LNCaP clone FGC (cell line): ENCODE measurements at regions not wholly inside any gene's neighbourhood (a gene's known extent, or its start where the extent isn't known, plus 50 kb on each side); places are given as distances from the start of the nearest gene placed in this dataset.
A peak's percentile ranks its signal among the peaks of the same experiment; 100 is the strongest.

Source experiments
- DNase-seq: peaks from one replicate; pipeline ENCODE4 v3.0.0-alpha.2; 2011; ENCODE audit warnings: low read depth
- H3K4me3 ChIP-seq: 2 replicates; pipeline ENCODE4 v1.5.1; 2011; ENCODE audit warnings: mild to moderate bottlenecking, low read depth, low read length, control low read depth
- TF ChIP-seq, protein P1 (sequence below): IDR thresholded peaks from 2 replicates; pipeline ENCODE4 v1.5.1; 2012; ENCODE audit warnings: mild to moderate bottlenecking; ENCODE audit not compliant: control insufficient read depth, insufficient read depth; ENCODE audit errors: extremely low read depth

DNA sequence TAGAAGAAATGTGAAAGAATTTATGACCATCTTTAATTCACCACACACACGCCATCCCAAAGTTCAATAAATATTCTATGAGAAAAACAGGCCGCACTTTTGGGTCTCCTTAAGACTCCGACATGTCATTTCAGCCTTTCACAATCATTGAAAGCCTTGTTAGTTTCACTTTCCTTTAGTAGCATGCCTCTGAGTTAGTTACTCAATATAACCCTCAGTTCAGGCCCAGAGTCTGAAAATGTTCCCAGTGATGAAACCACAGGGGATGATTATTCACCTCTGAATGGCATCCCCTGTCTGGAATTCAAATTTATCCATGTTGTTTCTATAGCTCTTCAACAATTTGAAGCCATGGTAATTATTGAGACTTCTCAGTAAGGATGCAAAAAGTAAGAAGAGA is 278.1 kb upstream of the NRP1 start:
- no peak for DNase-seq
- no peak overlapping the region for H3K4me3 ChIP-seq
- TF ChIP-seq, protein P1, sequence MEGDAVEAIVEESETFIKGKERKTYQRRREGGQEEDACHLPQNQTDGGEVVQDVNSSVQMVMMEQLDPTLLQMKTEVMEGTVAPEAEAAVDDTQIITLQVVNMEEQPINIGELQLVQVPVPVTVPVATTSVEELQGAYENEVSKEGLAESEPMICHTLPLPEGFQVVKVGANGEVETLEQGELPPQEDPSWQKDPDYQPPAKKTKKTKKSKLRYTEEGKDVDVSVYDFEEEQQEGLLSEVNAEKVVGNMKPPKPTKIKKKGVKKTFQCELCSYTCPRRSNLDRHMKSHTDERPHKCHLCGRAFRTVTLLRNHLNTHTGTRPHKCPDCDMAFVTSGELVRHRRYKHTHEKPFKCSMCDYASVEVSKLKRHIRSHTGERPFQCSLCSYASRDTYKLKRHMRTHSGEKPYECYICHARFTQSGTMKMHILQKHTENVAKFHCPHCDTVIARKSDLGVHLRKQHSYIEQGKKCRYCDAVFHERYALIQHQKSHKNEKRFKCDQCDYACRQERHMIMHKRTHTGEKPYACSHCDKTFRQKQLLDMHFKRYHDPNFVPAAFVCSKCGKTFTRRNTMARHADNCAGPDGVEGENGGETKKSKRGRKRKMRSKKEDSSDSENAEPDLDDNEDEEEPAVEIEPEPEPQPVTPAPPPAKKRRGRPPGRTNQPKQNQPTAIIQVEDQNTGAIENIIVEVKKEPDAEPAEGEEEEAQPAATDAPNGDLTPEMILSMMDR = no peak

DNA sequence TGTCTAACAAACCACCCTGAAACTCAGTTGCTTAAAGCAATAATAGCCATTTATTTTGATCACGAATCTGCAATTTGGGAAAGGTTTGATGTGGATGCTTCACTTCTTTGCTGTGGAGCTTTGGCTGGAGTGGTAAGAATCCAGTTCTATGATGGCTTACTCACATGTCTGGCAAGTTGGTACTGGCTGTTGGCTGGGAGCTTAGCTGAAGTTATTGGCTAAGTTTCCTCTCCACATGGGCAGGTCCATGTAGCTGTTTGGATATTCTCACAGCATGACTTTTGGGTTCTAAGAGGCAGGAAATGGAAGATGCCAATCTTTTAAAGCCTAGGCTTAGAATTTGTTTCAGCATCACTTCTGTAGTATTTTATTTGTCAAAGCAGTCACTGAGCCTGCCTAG is 277.6 kb upstream of the NRP1 start:
- H3K4me3 ChIP-seq = no peak overlapping the region
- no peak for DNase-seq
- TF ChIP-seq, protein P1 = no peak

DNA sequence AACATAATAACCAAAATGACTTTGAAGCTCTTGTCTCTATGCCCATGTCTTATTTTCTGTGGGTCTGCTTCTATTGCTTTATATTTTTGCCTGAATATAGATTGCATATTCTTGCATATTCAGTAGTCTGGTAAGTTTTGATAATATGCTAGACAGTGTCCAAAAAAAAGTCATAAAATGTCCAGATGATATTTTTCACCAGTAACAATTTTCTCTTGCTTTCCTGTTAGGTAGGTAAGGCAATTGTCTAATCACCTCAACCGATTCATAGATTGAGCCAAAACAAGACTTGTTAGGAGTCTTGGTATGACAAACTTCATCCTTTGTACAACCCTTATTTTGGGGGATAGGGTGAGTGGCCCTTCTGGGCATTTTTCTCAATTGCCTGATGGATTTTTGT is 277.0 kb upstream of the NRP1 start:
- TF ChIP-seq, protein P1 = no peak

DNA sequence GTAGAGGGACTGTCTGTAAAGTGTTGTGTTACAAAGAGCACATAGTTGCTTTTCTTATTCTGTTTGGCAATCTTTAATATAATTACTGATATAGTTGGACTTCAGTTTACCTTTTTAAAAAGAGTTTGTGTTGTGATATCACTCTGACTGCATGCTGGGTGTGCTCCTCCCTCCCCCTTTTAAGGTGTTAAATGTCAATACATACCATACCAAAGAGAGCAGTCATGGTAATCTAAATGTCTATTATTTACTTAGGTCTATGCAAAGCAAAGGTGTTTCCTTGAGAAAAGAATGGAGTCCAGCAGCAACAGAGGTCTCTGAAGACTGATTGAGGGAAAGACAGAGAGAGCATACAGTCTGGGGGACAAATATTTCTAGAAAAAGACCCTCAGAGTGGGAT is 275.1 kb upstream of the NRP1 start:
- TF ChIP-seq, protein P1 = no peak
- no peak for DNase-seq
- no peak overlapping the region for H3K4me3 ChIP-seq

More for the DNA sequence above, 277.0 kb upstream of the NRP1 start:
- no peak for DNase-seq
- H3K4me3 ChIP-seq = no peak overlapping the region

DNA sequence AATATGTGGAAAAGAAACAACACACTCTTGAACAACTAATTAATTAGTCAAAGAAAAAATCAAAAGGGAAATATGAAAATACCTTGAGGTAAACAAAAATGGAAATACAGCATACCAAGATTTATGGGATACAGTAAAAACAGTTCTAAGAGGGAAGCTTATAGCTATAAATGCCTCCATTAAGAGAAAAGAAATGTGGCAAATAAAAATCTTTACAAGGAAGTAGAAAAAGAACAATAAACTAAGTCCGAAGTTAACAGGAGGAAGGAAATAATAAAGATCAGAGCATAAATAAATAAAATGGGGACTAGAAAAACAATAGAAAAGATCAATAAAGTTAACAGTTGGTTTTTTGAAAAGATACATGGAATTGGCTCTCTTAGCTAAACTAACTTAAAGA is 267.8 kb upstream of the NRP1 start:
- H3K4me3 ChIP-seq = no peak overlapping the region
- TF ChIP-seq, protein P1 = no peak
- DNase-seq = peak; percentile 64

DNA sequence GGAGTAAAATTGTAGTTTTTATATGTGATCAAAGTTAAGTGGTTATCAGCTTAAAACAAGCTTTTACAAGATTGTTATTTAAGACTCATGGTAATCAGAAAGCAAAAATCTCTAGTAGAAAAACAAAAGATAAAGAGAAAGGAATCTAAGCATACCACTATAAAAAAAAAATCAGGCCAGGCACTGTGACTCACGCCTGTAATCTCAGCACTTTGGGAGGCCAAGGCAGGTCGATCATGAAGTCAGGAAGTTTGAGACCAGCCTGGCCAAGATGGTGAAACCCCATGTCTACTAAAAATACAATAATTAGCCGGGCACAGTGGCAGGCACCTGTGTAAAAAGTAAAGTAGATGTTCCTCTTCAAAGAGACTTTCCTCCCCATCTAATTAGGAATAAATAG is 265.9 kb upstream of the NRP1 start:
- no peak overlapping the region for H3K4me3 ChIP-seq
- DNase-seq = no peak
- TF ChIP-seq, protein P1 = no peak

DNA sequence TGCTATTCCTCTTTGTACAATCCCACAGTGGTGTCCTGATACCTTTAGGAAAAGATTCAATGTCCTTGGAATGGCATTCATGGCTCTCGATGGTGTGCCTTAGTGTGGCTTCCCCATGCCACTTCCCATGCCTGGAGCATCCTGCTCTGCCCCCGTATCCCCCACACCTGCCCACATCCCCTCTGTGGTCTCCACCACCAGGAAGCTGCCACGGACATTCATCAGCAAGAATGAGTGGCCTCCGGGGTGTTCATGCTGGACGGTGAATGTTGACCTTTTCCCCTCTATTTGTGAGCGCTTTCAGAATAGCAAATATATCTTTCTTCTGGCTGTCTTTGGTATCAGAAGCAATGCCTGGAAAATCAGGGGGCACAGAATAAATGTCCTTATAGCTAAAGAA is 262.0 kb upstream of the NRP1 start:
- no peak overlapping the region for H3K4me3 ChIP-seq
- TF ChIP-seq, protein P1 = no peak
- no peak for DNase-seq
